ENCODE measurements at regions not wholly inside any gene's neighbourhood (a gene's known extent, or its start where the extent isn't known, plus 50 kb on each side); places are given as distances from the start of the nearest gene placed in this dataset.
"Not testable (repeated sequence)": the region's sequence is repeated elsewhere in the genome, so short reads cannot be mapped to it uniquely, and the experiment has no call there.

DNA sequence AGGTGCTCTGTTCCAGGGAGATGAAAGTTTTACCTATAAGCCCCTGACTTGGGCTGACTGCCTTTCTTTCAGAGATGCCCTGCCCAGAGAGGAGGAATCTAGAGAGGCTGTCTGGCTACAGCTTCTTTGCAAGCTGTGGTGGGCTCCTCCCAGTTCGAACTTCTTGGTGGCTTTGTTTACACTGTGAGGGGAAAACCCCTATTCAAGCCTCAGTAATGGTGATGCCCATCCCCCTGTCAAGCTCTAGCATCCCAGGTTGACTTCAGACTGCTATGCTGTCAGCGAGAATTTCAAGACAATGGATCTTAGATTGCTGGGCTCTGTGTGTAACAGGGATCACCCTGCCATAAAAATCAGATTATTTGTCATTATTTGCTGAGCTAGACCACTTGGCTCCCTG is 377.6 kb downstream of the FLRT2 start:
- no peak for DNase-seq

DNA sequence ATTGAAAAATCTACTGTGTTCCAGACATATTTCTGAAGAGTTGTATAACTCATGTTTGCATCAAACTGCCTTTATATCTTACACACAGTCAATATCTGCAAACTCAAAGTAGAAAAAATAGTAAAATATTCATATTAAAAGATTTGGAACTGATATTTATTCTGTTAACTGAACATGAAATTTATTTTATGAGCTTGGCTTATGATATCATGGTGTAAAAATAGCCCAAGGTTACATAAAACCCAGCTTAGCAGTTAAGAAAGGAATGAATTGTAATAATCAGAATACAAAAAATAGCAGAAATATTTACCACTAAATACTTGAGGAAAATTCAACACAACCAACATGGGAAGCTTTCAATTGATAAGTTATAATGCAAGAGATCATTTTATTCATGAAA is 367.9 kb downstream of the FLRT2 start:
- no peak for DNase-seq

GRCh38 chr14:85895603-85896002 is 365.7 kb downstream of the FLRT2 start:
- no peak for DNase-seq

DNA sequence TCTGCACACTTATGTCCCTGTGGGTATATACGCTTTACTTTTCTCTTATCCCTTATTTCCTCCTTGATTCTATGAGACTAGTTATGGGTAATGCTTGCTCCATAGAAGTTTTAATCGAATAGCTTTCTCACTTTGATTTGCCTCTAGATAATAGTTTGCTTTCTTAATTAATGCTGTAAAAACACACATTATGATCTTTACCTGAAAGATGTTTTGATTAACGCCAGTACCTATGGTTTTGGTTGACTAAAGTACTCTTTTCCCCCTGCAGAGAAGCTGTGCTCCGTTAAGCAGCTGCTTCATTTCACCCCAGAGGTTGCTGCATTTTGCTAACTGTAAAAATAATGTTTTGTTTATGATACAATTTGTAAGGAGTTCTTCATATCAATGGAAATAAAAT is 362.3 kb downstream of the FLRT2 start:
- DNase-seq, result no peak

DNA sequence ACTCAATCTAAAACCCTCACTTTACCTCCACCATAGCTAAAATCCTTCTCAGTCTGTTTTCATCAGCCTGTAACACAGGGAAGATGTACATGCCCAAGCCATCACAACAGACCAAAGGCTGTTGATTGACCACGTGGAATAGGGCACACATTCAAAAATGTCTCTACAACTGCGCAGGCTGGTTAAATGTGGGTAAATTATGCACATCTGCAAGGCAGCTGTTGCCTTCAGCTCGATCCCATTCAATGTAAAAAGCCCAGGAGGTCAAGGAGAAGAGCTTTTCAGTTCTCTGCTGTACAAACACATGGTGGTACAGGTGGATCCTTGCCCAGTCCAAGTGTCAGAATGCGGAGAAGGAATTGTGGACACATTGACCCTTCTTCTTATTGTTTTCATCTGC is 354.0 kb downstream of the FLRT2 start:
- DNase-seq, result no peak

DNA sequence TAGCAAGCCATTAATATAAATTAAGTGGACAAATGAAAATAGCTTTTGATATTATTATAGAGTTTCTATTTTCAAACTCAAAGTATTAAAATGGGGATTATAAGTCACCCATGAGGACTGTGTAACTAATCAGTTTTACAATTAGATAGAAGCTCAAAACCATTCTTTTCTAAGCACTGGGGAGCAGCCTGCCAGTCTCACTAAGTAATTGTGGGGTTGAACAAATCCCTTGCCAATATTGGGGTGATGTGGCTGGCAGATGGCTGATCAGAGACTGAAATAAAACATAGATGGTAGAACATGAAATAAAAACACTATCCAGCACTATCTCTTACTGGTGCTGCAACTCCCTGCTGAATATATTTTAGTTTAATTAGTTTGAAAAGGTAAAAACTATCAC is 353.2 kb downstream of the FLRT2 start:
- no peak for DNase-seq

DNA sequence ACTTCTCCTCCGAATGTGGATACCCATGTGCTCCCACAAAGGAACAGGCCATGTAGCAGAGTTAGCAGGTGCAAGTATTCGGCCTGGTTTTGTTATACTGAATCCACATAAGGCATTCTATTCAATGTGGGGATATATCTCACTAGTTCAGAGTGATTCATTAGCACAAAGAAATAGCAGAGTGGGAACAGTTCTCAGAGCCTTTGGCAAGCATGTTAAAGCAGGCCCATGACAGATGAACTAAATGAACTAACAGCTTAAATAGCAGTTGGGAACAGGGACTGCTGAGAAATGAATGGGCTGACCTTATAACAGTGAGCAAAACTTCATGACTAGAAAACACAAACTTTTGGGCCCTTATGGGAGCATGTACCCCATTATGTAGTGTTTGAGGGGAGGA is 352.0 kb downstream of the FLRT2 start:
- no peak for DNase-seq

DNA sequence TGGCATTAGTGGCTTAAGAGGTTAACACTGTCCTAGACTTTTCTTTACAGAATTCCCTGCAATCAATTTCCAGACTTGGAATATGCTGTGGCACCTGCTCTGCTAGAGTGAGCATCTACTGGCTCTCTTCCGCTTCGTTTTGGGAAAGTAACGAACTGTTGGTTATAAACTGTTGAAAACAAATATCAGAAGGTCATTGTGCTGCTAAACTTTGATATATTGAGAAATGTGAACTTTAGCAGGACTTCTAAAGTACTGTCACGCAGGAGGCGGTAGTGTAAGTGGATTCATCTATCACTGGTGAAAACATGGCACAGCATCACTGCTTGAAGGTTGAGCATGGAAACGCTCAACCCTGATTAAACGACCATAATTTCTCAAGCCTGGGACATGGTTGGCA is 348.9 kb downstream of the FLRT2 start:
- DNase-seq, result no peak

DNA sequence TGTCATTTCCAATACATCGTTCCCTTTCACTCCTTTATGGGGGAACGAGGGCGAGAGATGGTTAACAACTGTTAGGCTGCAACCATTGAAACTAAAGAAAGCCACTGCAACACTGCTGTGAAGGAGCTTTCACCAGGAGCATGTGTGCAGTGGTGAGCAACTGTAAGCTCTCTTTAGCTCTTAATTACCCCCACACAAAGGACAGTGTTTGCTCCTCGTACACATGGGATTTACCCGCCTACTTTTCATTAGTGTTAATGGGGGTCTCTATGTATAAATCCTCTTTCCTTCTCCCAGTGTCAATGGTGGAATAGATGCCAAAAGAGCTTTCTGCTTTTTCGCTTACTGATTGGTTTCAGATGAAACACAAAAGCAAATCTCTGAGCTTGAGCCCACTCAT is 343.1 kb downstream of the FLRT2 start:
- no peak for DNase-seq

GRCh38 chr14:85867450-85867849 is 337.5 kb downstream of the FLRT2 start:
- DNase-seq, result no peak

DNA sequence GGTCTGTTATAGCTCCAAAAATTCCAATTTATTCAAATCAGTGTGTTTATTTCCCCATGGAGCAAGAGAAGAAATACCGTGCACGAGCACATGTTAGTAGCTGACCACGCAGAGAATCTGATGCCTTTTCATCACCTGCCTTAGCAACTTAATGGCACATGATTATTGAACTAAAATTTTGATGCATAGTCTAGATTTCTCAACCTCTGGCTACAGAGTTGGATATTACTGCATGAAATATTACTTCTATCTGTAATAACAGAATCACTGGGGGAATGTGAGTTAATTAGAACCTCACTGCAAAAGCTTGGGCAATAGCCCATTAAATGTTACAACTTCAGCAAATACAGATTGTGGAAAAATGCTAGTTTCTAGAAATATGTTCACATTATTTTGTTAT is 335.8 kb downstream of the FLRT2 start:
- DNase-seq, result no peak

GRCh38 chr14:85858634-85859033 is 328.7 kb downstream of the FLRT2 start:
- no peak for DNase-seq

DNA sequence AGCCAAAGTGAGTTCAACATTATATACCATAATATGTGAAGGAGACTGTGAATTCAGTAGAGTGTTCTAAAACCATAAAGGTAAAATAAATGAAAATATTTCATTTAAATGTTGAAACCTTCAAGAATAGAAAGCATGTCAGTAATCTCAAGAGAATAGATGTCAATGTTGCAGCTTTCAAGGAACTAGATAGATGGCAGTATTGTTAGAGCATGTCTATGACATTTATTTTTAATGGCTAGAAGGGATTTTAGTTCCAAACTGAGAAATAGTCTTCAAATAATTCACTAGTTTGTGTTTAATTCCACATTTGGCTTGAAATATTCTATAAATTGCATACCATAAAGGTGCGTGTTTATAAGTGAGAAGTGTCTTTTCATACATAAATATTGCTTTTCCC is 326.5 kb downstream of the FLRT2 start:
- DNase-seq, result no peak

DNA sequence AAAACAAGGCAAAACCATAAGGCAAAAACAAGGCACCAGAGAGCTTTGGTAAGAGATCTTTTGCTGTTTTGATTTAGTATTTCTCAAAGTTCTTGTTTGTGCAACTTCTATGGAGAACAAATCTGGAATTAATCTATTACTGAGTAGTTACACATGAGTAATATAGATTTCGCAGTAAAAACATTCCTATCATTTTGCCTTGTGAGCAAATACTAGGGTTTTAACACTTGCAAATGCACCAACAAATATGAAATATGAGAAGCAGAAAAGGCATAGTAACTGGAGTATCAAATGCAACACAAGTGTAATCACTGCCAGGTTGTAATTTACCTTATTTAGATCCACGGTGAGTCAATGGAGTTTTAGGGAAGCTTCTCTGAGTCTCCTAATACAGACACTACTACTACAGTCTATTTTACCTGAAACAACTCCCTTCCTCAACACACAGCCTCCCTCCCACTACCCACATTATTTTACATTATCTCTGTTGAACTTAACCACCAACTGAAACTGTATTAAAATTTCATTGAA is 324.1 kb downstream of the FLRT2 start:
- no peak for DNase-seq

DNA sequence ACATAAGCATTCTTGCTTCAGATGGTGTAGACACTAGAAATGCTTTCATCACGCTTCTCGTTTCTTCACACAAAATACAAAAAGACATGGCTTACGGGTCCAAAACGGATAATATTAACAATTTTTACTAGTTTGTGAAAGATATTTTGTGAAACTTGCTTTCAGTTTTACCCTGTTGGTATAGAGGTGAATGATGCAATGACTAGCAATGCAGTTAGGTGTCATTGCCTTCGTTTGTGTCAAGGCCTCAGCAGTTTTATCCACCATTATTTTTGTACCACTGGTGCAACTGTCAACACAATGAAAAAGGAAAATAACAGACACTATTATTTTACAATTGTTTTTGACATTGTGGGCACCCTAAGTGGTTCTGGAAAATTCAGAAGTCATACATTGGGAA is 323.0 kb downstream of the FLRT2 start:
- DNase-seq, result no peak

DNA sequence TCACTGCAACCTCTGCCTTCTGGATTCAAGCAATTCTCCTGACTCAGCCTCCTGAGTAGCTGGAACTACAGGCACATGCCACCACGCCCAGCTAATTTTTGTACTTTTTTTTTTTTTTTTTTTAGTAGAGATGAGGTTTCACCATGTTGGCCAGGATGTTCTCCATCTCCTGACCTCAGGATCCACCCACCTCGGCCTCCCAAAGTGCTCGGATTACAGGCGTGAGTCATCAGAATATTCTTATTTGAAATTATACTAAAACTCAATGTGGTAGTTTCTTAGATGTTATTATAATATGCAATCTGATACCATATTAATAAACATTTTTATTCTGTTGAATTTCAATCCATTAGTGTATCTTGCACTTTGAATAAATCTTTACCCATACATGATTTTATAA is 322.2 kb downstream of the FLRT2 start:
- DNase-seq, result not testable (repeated sequence)

GRCh38 chr14:85830549-85830948 is 300.6 kb downstream of the FLRT2 start:
- DNase-seq, result not testable (repeated sequence)

DNA sequence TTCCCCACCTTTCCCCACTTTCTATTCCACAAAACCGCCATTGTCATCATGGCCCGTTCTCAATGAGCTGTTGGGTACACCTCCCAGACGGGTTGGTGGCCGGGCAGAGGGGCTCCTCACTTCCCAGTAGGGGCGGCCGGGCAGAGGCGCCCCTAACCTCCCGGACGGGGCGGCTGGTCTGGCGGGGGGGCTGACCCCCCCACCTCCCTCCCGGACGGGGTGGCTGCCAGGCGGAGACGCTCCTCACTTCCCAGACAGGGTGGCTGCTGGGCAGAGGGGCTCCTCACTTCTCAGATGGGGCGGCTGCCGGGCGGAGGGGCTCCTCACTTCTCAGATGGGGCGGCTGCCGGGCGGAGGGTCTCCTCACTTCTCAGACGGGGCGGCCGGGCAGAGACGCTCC is 299.7 kb downstream of the FLRT2 start:
- not testable (repeated sequence) for DNase-seq

- no peak for DNase-seq
Measured at GRCh38 chr14:85824526-85824925, 294.6 kb downstream of the FLRT2 start.

DNA sequence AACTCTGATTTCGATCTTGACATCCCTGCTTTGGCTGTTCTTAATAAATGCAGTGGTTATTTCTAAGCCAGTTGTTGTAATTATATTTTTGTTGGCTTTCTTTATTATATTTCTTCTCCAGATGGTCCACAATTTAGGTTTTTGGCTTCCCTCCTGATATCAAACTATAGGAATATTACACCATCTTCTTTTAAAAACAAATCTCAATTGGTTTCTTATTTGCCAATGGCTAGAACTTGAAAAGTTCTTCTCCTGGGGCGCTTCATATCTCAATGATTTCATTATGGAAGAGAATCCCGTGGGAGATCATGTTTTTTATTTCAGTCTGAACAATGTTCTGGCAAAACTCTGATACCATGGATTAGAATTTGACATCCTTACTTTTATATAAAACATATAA is 292.3 kb downstream of the FLRT2 start:
- no peak for DNase-seq

DNA sequence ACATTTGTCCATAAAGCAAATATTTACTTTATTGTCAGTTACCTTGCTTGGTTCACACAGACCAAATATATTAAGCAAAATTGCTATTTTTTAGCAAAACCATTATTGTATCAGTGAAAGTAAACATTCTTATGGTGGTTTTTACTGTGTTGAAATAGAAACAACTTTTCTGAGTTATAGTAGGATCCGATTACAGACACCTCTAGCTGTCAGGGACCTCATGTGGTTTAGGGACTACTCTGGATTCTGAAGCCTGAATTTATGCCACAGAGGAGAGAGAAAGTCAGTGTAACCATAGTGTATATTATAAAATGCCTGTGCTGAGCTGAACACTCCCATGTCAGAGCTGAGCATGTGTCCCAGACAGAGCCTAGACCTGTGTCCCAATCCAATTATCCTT is 287.5 kb downstream of the FLRT2 start:
- DNase-seq, result no peak

DNA sequence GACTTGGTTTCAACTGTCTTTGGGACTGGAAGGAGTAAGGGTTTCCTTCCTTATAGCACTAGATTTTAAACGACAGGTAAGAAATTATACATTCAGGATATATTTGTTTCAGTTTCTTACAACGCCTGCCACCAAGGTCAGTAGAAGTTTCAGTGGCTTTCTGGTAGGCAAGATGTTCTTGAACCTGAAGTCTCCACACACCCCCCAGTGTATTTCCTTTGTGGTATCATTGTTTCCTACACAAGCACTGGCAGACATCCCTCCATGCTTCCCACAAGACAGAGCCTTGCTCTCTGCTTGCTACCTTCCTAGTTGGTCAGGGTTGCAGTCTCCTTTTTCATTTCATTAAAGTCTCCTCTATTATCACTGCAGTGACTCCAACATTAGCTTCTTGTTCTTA is 283.1 kb downstream of the FLRT2 start:
- DNase-seq, result no peak

DNA sequence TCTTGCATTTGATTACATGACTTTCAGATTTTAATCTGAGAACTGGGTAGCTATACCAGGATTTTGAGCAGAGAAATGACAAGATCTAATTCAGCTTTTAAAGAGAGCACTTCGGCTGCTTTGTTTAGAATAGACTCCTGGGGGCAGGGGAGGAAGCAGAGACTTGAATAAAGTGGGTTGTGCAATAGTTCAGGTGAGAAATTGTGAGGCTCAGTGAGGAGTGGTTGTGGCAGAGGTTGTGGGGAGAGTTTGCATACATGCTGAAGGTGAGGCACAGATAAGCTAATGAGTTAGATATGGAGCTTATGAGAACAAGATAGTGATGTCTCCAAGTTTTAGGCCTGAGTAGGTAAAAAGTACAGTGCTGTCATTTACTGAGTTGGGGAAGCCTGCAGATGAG is 281.4 kb downstream of the FLRT2 start:
- DNase-seq, result no peak

- no peak for DNase-seq
Measured at GRCh38 chr14:85799668-85800067, 269.7 kb downstream of the FLRT2 start.

DNA sequence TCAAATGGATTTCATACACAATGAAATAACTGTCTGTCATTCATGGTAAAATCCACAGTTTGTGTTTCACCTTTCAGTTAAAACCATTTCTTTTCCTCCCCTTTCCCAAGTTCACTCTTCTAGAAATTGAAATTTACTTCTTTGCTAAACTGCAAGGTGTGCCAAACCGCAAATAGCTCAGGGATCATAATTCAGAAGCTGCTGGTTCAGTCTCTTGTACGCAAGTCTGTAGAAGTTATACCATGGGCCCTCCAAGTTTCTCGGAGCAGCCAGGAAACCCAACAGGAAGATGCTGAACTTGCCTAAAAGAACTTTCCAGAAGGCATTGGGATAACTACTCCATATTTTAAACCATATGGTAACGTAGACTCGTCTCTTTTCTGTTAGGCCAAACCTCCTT is 268.9 kb downstream of the FLRT2 start:
- no peak for DNase-seq

DNA sequence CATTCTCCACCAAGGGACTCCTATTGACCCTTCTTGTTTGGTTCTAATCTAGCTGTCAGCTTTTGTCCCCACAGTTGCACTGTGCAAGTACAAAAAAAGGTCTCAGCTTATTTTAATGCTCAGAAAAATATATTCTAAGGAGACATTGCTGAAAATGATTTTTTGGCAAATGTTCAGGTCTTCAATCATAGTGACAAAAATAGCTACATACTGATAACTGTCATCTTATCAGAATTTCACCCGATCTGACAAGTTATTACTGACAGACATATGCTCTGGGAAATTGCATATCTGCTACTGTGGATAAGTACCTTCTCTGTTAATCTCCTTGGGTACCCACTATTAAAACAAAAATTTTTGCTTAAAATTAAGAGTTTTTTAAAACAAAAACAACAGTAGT is 263.6 kb downstream of the FLRT2 start:
- no peak for DNase-seq
